ENCODE measurements at regions not wholly inside any gene's neighbourhood (a gene's known extent, or its start where the extent isn't known, plus 50 kb on each side); places are given as distances from the start of the nearest gene placed in this dataset.
A peak's percentile ranks its signal among the peaks of the same experiment; 100 is the strongest.

GRCh38 chr2:120847700-120848321, 112.1 kb downstream of the GLI2 start:
- Histone ChIP-seq H3K27me3 (no peaks in the 10 kb centered on the region), H3K4me1 (no peaks in the 10 kb centered on the region), H3K9me3 (replicated peaks) (0 out of 2 replicates have a peak, but pooled peaks cover 5% of the 10 kb centered on the region), H3K36me3 (peaks cover 13% of the 10 kb centered on the region), H3K27ac (no peak overlapping the region), H3K4me3 (no peak overlapping the region)
- DNase-seq, result peak; percentile 42 to 60

DNA sequence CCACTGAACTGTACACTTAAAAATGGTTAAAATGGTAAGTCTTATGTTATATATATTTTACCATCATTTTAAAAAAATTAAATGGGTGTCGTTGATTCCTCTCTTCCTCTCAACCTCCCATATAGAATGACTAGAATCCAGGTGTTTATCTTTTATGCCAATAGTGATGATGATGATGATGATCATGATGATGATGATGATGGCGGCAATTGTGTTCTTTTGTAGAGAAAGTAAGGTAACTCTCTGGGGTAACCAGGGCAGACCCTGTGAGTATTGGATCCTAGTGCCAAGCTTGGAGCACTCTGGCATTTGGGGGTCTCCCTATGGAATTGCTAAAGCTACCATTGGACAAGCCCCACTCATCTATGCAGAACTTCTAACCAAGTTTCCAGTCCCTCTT, 113.6 kb downstream of the GLI2 start:
- Histone ChIP-seq H3K4me3 (no peak overlapping the region), H3K9me3 (replicated peaks) (0 out of 2 replicates have a peak, but pooled peaks cover 5% of the 10 kb centered on the region), H3K4me1 (peaks cover 7% of the 10 kb centered on the region), H3K27ac (no peak overlapping the region), H3K36me3 (peaks cover 13% of the 10 kb centered on the region), H3K27me3 (no peaks in the 10 kb centered on the region)
- no peak for DNase-seq

- H3K27ac ChIP-seq, result no peak overlapping the region
- peaks cover 13% of the 10 kb centered on the region for H3K36me3 ChIP-seq
- peaks cover 20% of the 10 kb centered on the region for H3K4me1 ChIP-seq
- no peak overlapping the region for H3K4me3 ChIP-seq
- H3K27me3 ChIP-seq, result no peaks in the 10 kb centered on the region
- H3K9me3 ChIP-seq (replicated peaks), result 0 out of 2 replicates have a peak, but pooled peaks cover 5% of the 10 kb centered on the region
- no peak for DNase-seq
These were observed 114.9 kb downstream of the GLI2 start for GRCh38 chr2:120850551-120850950.

DNA sequence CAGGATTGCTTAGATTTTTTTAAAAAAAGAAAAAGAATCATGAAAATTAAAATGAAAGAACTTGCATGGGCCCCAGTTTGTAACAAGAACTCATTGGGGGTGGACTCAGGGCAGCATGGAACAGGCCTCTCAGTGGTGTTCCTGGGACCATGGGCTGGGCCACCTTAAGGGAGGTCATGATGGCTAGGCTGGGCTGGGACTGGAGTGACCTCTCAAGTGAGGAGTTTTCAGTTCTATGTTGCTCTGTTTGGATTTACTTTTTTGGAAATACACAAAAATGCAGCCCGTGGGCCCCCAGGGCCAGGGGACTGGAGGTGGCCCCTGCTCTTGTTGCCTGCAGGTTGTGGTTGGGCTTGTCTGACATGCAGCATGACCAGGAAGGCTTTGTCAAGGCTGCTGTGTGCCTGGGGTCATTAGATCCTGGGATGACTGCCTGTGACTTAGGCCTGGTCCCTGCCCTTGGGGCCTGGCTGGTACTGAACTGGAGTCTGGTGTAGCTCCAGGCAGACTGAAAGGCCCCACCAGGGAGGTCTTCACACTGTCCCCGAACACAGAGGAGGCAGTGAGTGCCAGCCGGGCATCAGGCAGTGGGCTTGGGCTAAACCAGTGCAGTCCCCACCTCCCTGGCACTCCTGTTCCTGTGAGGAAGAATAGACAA, 115.6 kb downstream of the GLI2 start:
- Histone ChIP-seq H3K9me3 (replicated peaks) (0 out of 2 replicates have a peak, but pooled peaks cover 5% of the 10 kb centered on the region), H3K4me3 (no peak overlapping the region), H3K27ac (no peak overlapping the region), H3K36me3 (peaks cover 15% of the 10 kb centered on the region), H3K27me3 (no peaks in the 10 kb centered on the region), H3K4me1 (peaks cover 22% of the 10 kb centered on the region)
- DNase-seq, result no peak

- Histone ChIP-seq H3K27me3 (no peaks in the 10 kb centered on the region), H3K27ac (no peak overlapping the region), H3K4me1 (peaks cover 22% of the 10 kb centered on the region), H3K9me3 (replicated peaks) (0 out of 2 replicates have a peak, but pooled peaks cover 5% of the 10 kb centered on the region), H3K36me3 (peaks cover 15% of the 10 kb centered on the region), H3K4me3 (no peak overlapping the region)
- no peak for DNase-seq
These were observed 116.6 kb downstream of the GLI2 start for GRCh38 chr2:120852200-120852815.

GRCh38 chr2:120853306-120854013, 117.8 kb downstream of the GLI2 start:
- Histone ChIP-seq H3K27ac (no peak overlapping the region), H3K36me3 (peaks cover 13% of the 10 kb centered on the region), H3K4me1 (peaks cover 22% of the 10 kb centered on the region), H3K4me3 (no peak overlapping the region), H3K27me3 (no peaks in the 10 kb centered on the region), H3K9me3 (replicated peaks) (0 out of 2 replicates have a peak, but pooled peaks cover 5% of the 10 kb centered on the region)
- DNase-seq, result no peak

DNA sequence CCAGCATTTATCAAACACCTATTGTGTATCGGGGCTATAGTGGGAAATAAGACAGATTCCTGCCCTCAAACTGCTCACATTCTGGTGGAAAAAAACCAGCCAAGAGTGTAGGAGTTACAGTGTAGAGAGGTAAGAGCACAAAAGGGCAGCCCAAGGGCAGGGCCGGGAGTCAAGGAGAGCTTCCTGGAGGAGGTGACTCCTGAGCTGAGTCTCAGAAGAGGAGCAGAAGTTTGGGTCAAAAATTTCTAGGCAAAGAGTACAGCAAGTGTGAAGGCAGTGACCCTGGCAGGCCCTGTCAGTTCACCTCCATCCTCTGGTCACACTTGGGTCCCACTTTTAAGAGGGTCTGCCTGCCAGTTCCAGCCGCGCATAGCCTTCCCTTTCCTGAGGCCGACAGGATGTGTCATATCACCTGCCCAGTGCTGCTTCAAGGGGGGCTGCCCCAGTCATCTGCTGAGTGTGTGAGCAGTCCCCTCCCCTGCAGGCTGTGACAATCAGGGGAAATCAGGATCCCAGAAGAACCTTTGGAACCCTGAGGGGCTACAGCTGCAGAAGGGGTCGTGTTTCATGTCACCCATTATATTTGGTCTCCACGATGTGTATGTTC, 118.4 kb downstream of the GLI2 start:
- Histone ChIP-seq H3K9me3 (replicated peaks) (0 out of 2 replicates have a peak, but pooled peaks cover 5% of the 10 kb centered on the region), H3K4me3 (no peak overlapping the region), H3K4me1 (peaks cover 22% of the 10 kb centered on the region), H3K36me3 (peaks cover 9% of the 10 kb centered on the region), H3K27ac (no peak overlapping the region), H3K27me3 (no peaks in the 10 kb centered on the region)
- peak in 1 of 2 experiments; percentile 56 for DNase-seq

GRCh38 chr2:120854766-120855530, 119.3 kb downstream of the GLI2 start:
- Histone ChIP-seq H3K9me3 (replicated peaks) (no peaks in the 10 kb centered on the region), H3K27ac (no peak overlapping the region), H3K27me3 (no peaks in the 10 kb centered on the region), H3K4me1 (peaks cover 22% of the 10 kb centered on the region), H3K36me3 (peaks cover 2% of the 10 kb centered on the region; the same call in 1 of the 2 replicates), H3K4me3 (no peak overlapping the region)
- DNase-seq, result peak; percentile 54 to 67

GRCh38 chr2:120855855-120856405, 120.3 kb downstream of the GLI2 start:
- no peak overlapping the region for H3K27ac ChIP-seq
- peaks cover 2% of the 10 kb centered on the region; the same call in 1 of the 2 replicates for H3K36me3 ChIP-seq
- no peaks in the 10 kb centered on the region for H3K27me3 ChIP-seq
- H3K4me1 ChIP-seq, result peaks cover 27% of the 10 kb centered on the region
- H3K9me3 ChIP-seq (replicated peaks), result no peaks in the 10 kb centered on the region
- no peak overlapping the region for H3K4me3 ChIP-seq
- DNase-seq, result no peak

DNA sequence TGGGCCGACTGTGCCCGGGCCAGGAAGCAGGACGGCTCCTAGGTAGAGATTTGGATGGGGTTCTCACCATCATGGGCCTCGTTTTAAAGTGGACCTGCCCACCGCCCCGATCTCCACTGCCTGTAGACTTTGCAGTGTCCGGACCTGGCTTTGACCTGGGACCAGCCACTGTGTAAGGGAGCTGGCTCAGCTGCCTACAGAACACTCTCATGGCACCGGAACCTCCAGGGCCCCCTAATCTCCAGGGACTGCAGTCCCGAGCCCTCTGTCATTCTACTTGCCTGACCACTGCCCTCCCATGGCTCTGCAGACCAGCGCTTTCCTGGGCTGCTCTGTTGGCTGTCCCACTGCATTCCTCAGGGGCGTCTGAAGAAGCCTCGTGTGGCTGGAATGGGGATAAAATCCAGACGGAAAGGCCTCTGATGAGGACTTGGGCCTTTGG, 120.8 kb downstream of the GLI2 start:
- Histone ChIP-seq H3K27me3 (no peaks in the 10 kb centered on the region), H3K36me3 (peaks cover 2% of the 10 kb centered on the region; the same call in 1 of the 2 replicates), H3K27ac (no peak overlapping the region), H3K4me1 (peaks cover 27% of the 10 kb centered on the region), H3K4me3 (no peak overlapping the region), H3K9me3 (replicated peaks) (no peaks in the 10 kb centered on the region)
- DNase-seq, result no peak

DNA sequence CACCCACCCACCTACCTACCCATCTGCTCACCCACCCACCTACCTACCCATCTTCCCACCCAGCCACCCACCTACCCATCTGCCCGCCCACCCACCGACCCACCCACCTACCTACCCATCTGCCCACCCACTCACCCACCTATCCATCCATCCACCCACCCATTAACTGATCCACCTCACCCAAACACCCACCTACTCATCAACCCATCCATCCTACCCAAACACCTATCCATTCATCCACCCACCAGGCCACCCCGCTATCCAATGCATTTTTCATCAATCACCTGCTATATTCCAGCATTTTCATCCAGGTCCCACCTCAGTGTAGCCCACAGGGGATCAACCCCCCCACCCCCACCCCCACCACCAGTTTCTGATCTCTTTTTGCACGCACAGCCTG, 121.8 kb downstream of the GLI2 start:
- H3K4me3 ChIP-seq, result no peak overlapping the region
- H3K27me3 ChIP-seq, result no peaks in the 10 kb centered on the region
- H3K27ac ChIP-seq, result no peak overlapping the region
- H3K4me1 ChIP-seq, result peaks cover 27% of the 10 kb centered on the region
- H3K9me3 ChIP-seq (replicated peaks), result no peaks in the 10 kb centered on the region
- DNase-seq, result no peak
- H3K36me3 ChIP-seq, result peaks cover 2% of the 10 kb centered on the region; the same call in 1 of the 2 replicates

GRCh38 chr2:120857931-120858330, 122.3 kb downstream of the GLI2 start:
- peaks cover 27% of the 10 kb centered on the region for H3K4me1 ChIP-seq
- H3K27me3 ChIP-seq, result no peaks in the 10 kb centered on the region
- DNase-seq, result no peak
- H3K27ac ChIP-seq, result no peak overlapping the region
- peaks cover 2% of the 10 kb centered on the region; the same call in 1 of the 2 replicates for H3K36me3 ChIP-seq
- H3K9me3 ChIP-seq (replicated peaks), result no peaks in the 10 kb centered on the region
- H3K4me3 ChIP-seq, result no peak overlapping the region

- Histone ChIP-seq H3K4me3 (no peak overlapping the region), H3K4me1 (peaks cover 27% of the 10 kb centered on the region), H3K36me3 (peaks cover 2% of the 10 kb centered on the region; the same call in 1 of the 2 replicates), H3K9me3 (replicated peaks) (no peaks in the 10 kb centered on the region), H3K27ac (no peak overlapping the region), H3K27me3 (no peaks in the 10 kb centered on the region)
- no peak for DNase-seq
These were observed 122.9 kb downstream of the GLI2 start for GRCh38 chr2:120858361-120859106.

All from SJCRH30 (cell line).